ENCODE measurements at regions not wholly inside any gene's neighbourhood (a gene's known extent, or its start where the extent isn't known, plus 50 kb on each side); places are given as distances from the start of the nearest gene placed in this dataset.
"Not testable (repeated sequence)": the region's sequence is repeated elsewhere in the genome, so short reads cannot be mapped to it uniquely, and the experiment has no call there.

DNA sequence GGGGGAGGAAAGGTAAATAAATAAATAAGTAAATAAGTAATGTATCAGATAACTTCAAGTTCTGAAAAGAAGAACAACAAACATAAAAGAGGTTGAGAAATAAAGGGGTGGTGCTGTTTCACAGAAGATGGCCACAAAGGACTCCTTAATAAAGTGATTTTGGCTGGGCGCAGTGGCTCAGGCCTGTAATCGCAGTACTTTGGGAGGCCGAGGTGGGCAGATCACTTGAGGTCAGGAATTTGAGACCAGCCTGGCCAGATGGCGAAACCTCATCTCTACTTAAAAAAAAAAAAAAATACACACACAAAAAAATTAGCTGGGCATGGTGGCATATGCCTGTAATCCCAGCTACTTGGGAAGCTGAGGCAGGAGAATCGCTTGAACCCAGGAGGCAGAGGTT lies 315.5 kb downstream of the MIAT start:
- not testable (repeated sequence) for DNase-seq (ENCODE audit: low spot score)

DNA sequence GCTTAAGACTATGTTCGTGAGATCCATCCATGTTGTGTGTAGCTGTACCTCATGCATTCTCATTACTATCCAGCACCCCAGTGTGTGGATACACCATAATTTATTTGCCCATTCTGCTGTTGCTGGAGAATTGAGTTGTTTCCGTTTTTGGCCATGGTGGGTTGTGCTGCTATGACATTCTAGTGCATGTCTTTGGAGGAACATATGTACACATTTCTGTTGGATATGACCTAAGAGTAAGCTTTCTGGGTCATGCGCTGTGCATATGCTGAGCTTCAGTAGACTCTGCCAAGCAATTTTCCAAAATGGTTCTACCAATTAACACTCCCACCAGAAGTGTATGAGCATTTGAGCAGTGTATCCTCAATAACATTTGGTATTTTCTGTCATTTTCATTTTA lies 316.6 kb downstream of the MIAT start:
- DNase-seq (ENCODE audit: low spot score) = no peak

DNA sequence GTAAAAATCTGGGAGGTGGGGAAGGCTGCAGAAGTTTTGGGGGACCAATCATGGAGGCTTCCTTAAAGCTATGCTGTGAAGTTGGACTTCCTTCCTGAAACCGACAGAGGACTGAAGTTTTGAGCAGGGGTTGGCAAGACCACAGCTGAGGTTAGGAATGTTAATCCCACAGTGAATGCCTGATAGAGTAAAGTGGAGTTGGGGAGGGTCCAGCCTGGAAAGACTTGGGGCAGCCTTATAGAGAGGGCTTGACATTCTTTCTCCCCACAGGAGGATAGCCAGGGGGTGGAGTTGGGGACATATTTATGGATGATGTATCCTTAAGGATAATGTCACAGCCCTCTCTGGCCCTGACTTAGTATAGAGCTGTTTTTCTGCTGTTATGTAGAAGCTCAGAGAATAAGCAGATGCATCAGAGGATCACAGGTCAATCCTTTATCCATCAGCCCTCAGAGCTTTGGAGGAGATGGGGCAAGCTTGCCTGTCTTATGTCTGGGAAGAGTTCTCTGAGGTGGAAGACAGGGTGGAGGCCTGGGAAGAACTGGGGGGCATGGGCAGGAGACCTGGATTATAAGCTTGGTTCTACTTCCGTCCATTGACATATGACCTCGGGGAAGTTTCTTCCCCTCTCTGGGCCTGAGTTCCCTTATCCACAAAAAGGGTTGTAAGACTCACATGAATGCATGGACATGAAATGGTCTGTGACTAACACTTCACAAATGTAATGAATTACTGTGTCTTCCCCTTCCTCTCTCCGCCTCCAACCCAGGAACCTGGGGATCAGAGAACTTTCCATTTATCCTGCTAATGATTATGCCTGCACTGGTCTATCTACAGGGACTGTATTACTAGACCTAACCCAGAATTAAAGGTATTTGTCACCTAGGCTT lies 317.8 kb downstream of the MIAT start:
- DNase-seq (ENCODE audit: low spot score) = no peak

DNA sequence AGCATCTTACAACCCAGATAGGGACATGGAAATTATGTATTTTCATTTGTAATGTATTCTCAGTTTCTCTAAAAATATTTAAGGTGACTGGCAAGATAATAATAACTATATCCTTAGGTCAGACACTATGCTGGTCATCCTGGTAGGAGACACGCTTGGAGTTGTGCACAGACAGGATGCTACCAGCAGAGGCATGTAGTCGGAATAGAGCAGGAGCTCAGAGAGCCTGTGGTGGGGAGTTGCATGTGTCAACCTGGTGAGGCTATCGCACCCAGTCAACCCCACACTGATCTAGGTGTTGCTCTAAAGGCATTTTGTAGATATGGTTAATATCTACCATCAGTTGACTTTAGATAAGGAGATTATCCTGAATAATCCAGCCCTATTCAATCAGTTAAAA lies 318.5 kb downstream of the MIAT start:
- no peak for DNase-seq (ENCODE audit: low spot score)

DNA sequence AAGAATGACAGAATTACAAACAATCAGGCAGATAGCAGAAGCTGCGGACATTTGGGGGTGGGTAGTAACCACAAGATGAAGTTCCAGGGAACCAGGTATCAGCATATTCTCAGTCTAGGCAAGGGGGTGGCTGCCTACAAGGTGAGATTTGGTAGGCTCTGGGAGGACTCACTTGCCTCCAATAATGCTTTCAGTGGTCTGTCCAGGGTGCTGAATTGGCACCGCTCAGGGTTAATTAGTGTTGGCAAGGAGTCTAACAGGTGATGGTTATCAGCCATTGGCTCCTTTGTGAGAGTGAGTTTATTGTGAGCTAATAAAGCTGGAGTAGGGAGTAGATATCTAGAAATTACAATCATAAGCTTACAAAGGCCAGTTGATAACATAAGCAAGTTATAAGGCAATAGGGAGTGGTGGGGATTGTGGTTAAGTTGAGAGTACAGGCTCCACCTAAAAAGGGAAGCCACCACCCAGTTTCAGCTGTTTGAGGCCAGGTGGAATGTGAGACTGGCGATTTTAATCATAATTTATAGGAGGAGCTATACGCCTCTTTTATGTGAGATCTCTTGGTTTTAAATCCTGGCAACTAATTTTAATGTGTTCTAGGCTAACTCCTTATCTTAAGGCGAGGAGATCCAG lies 320.5 kb downstream of the MIAT start:
- DNase-seq (ENCODE audit: low spot score) = no peak

DNA sequence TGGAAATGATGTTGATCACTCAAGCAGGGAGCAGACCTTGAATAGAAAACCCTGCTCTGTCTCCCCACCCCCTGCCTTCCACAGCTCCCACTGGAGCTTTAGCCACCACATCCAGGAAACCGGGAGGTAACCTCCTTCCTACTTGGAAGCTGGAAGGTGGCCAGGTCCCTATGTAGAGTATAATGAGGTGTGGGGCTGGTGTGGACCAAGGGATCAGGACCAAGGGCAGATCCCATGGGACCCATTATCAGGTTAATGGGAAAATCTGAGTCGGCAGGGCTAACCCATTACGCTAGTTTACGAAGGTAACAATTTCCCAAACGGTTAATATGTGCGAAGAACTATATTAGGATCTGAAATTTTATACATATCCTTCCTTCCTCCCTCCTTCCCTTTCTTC lies 321.9 kb downstream of the MIAT start:
- DNase-seq (ENCODE audit: low spot score) = no peak

DNA sequence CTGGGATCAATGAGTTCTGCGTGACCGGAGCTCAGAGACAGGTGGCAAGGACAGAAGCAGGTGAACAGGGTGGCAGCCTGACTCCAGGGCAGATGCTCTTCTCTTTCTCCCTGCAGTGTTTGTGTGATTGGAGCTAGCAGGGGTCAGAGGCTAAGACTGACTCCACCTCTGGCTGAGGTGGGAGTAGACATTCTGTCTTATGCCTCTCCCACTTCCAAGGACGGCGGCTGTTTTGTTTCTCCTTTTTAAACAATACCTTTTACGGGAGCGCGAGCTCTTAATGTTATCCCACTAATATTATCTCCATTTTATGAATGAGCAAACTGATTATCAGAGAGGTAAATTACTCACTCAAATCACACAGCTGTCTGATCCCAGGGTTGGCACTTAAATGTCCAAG lies 323.7 kb downstream of the MIAT start:
- DNase-seq (ENCODE audit: low spot score) = no peak

DNA sequence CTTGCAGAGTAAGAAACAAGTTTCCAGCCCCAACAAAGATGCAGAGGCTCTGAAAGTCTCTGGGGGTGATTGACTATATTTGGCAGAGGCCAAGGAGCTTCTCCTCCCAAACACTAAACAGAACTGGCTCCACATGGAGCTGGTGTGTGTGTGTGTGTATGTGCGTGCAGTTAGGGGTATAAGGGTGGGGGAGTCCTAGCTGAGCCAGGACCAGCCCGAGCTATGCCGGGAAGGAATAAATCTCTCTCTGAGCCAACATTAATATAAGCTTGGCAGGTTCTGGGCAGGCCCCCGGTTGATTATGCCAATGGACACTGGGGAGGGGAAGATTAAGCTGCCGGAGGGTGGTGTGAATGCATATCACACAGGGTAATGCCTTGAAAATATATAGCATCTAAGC lies 324.2 kb downstream of the MIAT start:
- no peak for DNase-seq (ENCODE audit: low spot score)

DNA sequence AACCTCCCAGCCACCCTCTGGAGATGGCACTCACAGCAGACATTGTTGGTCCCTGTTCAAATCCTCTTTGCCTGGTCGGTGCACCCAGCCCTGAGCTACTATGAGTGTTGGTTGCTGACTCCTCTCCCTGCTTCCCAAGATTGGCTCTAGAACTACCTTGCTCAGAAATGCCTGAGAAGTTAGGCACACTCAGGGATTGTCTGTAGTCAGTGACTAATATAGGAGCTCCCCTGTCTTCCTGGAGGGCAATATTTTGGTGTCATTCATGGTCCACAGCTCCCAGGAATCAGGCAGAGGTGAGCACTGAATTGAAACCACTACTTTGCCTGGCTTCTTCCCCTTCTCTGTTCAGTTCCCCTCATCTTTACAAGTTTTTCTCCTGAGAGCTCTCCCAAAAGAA lies 325.9 kb downstream of the MIAT start:
- no peak for DNase-seq (ENCODE audit: low spot score)

DNA sequence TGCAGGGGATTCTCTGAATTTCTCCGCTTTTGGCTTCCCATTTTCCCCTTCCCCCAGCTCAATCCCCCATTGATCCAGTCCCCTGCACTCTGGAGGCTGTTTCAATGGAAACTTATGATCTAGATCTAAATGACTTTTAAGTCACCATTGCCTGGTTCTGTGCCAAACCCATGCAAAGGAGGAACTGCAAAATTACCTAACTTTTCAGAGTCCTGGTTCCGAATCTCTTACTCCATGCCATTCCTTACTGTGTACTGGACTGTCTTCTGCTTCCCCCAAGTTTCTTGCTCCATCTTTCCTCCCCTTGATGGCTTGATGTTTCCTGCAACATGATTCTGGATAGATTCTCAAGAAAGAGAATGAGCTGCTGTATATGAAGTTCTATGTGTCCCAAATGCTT lies 327.8 kb downstream of the MIAT start:
- DNase-seq (ENCODE audit: low spot score) = no peak

DNA sequence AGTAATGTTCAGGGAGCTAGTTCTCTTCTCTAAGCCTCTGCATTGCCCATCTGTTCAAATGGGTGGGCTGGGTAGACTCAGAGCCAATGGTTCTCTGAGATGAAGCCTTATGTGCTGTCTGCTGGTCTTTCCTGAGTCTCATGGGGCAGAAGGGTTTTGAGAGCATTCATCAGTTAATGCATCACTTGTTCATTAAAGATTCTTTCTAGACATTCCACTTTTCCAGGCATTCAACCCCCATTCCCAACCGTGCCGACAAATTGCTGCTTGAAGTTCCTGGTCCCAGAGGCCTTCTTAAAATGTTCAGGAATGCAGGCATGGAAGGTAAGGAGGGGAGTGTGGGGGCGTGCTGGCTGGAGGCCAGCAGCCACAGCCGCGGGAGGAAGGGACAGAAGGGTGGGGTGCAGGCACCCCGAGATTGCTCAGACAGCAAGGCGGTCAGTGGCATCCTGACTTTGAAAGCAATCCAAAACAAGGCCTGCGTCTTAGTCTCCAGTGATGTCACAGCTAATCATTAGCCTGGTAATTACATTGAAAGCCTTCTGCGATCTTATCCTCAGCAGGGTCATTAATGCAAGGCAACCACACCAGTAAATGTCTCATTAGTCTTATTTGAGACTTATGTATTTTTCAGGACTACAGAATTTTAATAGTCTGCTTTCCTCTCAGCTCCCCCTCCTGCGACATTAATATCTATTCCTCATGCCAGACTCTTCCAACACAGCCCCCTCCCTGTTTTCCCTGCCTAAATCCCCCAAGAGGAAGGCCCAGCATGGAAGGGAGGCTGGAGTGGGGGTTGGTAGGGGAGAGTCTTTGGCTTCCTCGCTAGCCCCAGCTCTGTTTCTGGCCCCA lies 328.8 kb downstream of the MIAT start:
- DNase-seq (ENCODE audit: low spot score) = peak; percentile 18

DNA sequence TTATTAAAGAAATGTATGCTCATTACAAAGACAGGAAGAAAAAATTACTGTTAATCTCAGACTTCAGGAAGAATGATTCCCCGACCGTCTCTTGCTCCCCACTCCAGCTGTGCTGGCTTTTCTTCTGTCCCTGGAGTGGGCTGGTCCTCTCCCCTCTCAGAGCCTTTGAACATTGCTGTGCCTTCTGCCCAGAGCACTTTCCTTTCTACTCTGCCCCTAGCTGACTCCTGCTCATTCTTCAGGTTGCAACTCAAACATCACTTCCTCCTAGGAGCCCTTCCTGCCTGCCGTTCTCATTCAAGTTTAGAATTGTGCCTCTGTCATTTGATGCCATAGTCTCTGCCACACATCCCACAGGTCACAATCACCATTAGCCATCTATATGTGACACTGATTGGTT lies 329.5 kb downstream of the MIAT start:
- no peak for DNase-seq (ENCODE audit: low spot score)

DNA sequence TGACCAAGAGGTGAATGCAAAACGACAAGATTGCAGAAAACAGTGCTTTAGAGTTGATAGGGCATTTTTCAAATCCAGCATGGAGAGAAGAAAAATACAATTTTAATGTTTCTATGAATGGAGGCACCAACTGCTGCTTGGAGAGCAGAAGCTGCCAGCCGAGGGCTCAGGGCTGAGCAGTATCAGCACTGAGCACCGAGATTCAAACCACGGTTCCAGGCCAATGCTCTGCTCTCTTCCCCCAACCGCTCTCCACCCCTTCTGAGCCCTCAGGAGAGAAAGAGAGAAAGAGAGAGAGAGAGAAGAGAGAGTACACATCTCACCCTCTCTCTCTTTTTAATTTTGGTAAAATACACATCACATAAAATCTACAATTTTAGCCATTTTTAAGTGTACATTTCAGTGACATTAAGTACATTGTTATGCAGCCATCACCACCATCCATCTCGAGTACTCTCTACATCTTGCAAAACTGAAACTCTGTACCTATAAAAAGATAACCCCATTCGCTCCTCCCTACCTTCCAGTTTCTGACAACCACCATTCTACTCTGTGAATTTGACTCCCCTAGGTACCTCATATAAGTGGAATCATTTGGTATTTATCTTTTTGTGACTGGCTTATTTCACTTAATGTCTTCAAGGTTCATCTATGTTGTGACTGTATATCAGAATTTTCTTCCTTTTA lies 333.3 kb downstream of the MIAT start:
- DNase-seq (ENCODE audit: low spot score) = no peak

DNA sequence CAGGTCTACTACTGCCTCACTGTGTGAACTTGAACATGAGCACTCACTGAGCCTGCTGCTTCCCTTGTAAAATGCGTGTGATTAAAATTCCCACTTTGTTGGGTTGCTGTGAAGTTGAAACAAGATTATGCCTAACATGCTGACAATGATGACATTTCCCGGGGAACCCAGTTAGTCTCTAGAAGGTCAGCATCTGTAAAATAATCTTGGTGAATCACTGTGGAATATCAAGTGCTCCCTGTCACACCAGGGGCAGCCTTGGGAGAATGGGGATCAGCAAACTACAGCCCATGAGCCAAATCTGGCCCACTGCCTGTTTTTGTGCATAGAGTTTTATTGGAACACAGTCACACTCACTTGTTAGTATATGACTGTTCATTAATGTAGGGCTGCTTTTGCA lies 335.2 kb downstream of the MIAT start:
- no peak for DNase-seq (ENCODE audit: low spot score)

DNA sequence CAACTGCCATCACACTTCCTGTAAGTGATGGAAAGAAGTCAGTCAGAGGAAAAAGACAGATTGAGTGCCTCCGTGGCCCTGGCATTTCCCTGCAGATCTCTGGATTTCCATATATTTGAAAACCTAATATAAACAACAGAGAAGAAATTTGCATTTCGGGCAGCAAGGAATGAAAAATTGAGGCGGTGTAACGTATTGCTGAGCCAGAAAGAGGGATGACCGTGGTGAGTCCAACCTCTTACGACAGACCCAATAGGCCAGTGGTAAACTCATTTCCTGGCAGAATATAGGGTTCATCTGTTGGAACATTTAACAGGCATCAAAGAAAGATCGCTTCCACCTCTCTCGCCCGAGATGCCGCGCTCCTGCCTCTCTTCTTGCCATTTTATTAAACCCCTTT lies 336.5 kb downstream of the MIAT start:
- DNase-seq (ENCODE audit: low spot score) = no peak

DNA sequence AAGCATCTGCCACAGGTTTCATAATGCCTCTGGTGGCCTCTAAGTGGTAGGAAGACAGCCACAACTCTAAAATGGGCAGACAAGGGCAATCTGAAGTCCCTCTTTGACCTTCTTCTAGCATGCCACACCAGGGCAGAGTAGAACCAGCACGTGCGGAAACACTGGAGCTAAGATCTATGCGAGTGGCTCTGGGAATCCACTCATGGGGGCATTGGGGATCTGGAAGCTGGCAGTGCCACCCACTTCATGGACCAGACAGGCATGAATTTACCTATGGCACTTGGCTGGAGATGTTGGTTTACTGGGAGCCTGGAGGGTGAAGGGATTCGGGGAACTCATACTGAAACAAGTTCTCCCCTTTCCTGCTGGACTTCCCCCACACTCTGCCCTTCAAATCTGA lies 337.4 kb downstream of the MIAT start:
- no peak for DNase-seq (ENCODE audit: low spot score)

DNA sequence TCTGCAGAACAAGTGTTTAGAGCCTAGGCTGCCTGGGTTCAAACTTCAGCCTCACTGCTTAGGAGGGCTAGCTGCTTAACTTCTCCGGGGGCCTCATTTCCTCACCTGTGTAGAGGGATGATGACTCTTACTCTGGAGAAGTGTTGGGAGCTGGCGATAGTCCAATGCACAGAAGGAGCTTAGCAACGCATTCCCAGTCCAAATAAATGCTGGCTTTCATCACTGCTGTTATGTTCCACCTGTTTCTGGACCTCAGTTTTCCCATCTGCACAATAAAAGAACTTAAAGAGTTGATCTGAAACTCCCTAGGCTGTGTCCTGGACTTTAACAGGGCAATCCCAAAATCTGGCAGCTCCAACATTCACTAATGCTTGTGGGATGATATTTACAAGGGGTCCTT lies 337.8 kb downstream of the MIAT start:
- DNase-seq (ENCODE audit: low spot score) = no peak

DNA sequence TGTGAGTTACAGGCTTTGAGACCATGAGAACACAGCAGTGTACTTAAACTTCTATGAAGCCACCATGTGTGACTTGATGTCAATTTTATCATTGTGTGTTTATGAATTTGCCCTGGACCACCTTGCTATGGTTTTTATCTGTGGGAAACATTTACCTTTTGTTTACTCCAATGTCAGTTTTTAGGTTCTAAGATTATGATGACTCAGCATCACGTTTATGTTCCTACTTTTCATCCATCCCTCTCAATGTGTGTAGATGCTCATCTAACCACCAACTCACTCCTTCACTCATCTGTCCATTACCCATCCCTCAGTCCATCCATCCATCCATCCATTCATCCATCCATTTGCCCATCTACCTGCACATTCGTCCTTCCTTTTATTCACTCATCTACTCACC lies 338.8 kb downstream of the MIAT start:
- DNase-seq (ENCODE audit: low spot score) = no peak

DNA sequence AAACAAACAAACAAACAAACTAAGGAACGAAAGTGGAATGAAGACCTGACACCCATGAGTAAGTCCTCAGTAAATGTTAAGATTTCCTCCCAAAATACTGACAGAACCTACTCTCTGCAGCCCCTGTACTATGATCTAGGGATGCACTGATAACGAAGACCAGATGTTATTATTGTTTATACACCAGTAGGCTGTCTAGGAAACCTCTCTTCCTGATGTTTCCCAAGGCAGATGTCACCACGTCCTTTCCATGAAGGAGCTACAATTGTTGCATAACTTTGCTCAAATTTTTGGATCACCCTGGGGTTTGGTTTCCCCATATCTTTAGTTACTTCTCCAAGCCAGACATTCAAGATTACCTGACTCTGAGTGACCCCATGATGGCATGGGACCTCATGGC lies 340.7 kb downstream of the MIAT start:
- no peak for DNase-seq (ENCODE audit: low spot score)

DNA sequence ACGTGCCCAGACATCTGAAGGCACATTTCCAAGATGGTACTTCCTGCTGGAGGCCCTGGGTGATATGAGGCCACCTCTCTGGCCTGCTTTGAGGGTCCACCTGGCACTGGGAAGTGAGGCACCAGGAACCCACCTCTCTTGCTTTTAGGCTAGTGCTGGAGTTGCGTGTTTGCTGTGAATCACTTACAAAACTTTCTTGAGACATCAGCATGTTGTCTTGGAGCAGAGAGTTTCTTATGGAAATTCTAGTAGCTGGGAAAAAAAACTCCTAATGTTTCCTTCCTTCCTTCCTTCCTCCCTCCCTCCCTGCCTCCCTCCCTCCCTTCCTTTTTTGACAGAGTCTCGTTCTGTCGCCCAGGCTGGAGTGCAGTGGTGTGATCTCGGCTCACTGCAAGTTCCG lies 341.3 kb downstream of the MIAT start:
- DNase-seq (ENCODE audit: low spot score) = no peak

DNA sequence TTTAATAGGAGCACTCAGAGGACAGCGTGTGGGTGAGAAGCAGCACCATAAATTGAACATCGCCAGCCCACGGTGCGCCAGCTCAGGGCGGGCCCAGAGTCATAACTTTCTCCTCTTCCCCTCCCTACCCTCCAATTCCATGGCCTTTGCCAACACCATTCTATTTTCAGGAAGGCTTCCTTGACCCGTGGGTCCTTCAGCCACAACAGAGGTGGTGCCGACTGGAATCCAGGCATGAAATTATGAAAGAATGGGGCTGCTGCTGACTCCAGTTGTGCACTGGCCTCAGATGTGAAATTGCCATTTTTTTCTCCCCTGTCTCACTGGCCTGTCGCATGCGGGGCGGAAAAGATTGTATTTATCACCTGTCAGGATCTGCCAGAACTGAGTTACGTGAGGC lies 345.9 kb downstream of the MIAT start:
- no peak for DNase-seq (ENCODE audit: low spot score)

DNA sequence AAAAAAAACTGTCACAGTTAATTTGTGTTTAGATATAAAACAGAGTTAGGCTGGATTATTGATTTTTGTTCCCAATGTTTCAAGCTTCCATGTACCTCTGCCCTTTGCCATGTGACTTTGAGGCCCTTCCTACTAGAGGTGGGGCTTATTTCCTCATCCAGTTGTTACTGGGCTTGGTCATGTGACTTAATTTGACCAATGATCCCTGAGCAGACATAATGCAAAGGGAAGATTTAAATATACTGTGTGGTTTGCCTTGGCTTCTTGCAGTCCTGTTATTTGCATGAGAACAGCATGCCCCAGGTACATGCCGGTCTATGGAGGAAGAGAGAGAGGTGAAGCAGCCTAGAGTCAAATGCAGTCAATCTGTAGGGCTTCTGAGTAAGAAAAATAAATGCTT lies 347.0 kb downstream of the MIAT start:
- DNase-seq (ENCODE audit: low spot score) = no peak
